ENCODE measurements at regions not wholly inside any gene's neighbourhood (a gene's known extent, or its start where the extent isn't known, plus 50 kb on each side); places are given as distances from the start of the nearest gene placed in this dataset.

DNA sequence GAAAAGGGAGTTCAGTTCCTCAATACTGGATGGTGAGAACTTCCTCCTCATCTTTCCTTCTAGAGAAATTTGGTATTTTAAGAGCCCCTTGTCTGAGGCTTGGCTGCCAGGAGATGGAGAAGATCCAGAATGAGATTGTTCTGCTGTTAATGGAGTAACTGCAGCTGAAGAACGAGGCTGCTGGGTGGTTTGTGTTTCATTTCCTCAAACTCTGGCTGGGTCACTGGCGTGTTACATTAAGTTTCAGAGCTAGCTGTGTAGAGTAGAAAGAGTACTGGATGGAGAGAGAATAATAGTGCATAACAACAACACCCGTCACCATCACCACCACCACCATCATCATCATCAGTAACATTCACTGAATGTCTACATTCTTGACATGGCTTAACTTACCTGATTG is 325.0 kb upstream of the TBX3 start:
- Mint-ChIP-seq H3K27me3 (ENCODE audit: unreplicated experiment) (no peaks in the 10 kb centered on the region), H3K4me1 (ENCODE audit: low read depth, unreplicated experiment) (no peaks in the 10 kb centered on the region), H3K9me3 (ENCODE audit: low read depth, unreplicated experiment) (peaks cover 24% of the 10 kb centered on the region), H3K36me3 (ENCODE audit: insufficient read depth, unreplicated experiment) (no peaks in the 10 kb centered on the region), H3K27ac (ENCODE audit: unreplicated experiment) (no peak overlapping the region), H3K4me3 (ENCODE audit: low read depth, unreplicated experiment) (no peak overlapping the region)
- DNase-seq = no peak
- TF ChIP-seq CTCF (IDR thresholded peaks at IDR 0.05; ENCODE audit: unreplicated experiment) = no peak
- intact Hi-C loops (cut with micrococcal nuclease; ENCODE audit: unreplicated experiment) = no loop called here
- no TSS peak for BruUV-seq (replicated peaks)
- CTCF ChIA-PET = no interaction called here

- no peak overlapping the region for H3K27ac Mint-ChIP-seq (ENCODE audit: unreplicated experiment)
- no peak overlapping the region for H3K4me3 Mint-ChIP-seq (ENCODE audit: low read depth, unreplicated experiment)
- CTCF ChIA-PET = no interaction called here
- BruUV-seq (replicated peaks) = no TSS peak
- no peak for TF ChIP-seq CTCF (IDR thresholded peaks at IDR 0.05; ENCODE audit: unreplicated experiment)
- H3K27me3 Mint-ChIP-seq (ENCODE audit: unreplicated experiment) = no peaks in the 10 kb centered on the region
- H3K4me1 Mint-ChIP-seq (ENCODE audit: low read depth, unreplicated experiment) = no peaks in the 10 kb centered on the region
- peaks cover 21% of the 10 kb centered on the region for H3K9me3 Mint-ChIP-seq (ENCODE audit: low read depth, unreplicated experiment)
- H3K36me3 Mint-ChIP-seq (ENCODE audit: insufficient read depth, unreplicated experiment) = no peaks in the 10 kb centered on the region
- intact Hi-C loops (cut with micrococcal nuclease; ENCODE audit: unreplicated experiment) = no loop called here
- no peak for DNase-seq
Measured at GRCh38 chr12:115004470-115005146, 320.6 kb upstream of the TBX3 start.

DNA sequence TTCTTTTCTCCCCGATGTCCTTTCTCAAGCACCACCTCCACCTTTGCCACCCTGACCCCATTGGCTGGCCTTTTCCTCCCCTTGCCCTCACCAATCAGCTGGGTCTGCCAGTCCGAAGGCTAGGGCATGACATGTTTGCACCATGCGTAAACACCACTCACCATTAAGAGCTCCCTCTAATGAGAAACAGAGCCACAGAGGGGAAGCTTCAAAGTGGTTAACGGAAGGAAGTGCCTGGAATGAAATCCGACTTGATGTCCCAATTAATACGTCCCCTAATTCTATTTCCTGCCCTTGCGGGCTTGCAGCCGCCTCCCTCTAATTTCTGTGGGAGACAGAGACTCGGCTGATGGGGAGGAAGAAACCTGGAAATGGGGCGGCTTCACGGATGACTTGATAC is 318.5 kb upstream of the TBX3 start:
- H3K9me3 Mint-ChIP-seq (ENCODE audit: low read depth, unreplicated experiment) = peaks cover 21% of the 10 kb centered on the region
- TF ChIP-seq CTCF (IDR thresholded peaks at IDR 0.05; ENCODE audit: unreplicated experiment) = no peak
- intact Hi-C loops (cut with micrococcal nuclease; ENCODE audit: unreplicated experiment) = no loop called here
- no peak overlapping the region for H3K4me3 Mint-ChIP-seq (ENCODE audit: low read depth, unreplicated experiment)
- BruUV-seq (replicated peaks) = no TSS peak
- CTCF ChIA-PET = no interaction called here
- H3K27ac Mint-ChIP-seq (ENCODE audit: unreplicated experiment) = no peak overlapping the region
- H3K36me3 Mint-ChIP-seq (ENCODE audit: insufficient read depth, unreplicated experiment) = no peaks in the 10 kb centered on the region
- H3K27me3 Mint-ChIP-seq (ENCODE audit: unreplicated experiment) = no peaks in the 10 kb centered on the region
- no peaks in the 10 kb centered on the region for H3K4me1 Mint-ChIP-seq (ENCODE audit: low read depth, unreplicated experiment)
- no peak for DNase-seq

DNA sequence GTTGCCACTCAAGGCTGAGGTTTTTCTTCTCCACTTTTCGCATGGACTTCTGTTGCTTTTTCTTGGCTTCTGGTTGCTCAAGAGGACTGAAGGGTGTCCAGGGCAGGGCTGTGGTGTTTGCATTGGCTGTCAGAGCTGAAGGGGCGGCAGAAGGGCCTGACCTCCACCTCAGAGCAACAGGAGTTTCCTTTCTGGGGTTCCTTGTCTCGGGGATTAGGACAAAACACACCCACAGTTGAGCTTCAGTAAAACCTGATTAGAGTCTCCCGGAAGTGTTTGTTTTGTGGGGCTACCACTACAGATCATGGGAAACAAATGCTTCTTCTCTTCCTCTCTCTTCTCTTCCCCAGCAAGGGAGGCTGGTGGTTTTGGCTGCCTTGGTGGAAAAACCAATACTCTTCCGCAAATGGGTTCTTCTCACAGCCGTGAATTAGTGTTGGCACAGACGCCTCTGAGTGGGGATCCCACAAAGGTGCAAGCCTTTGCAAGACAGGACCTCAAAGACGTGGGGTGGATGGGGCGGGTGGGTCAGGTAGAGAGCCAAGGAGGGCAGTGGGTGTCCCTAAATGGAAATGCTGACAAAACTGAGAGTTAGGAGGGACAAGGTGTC is 317.7 kb upstream of the TBX3 start:
- intact Hi-C loops (cut with micrococcal nuclease; ENCODE audit: unreplicated experiment) = no loop called here

More for the DNA sequence above, 317.7 kb upstream of the TBX3 start:
- Mint-ChIP-seq H3K27me3 (ENCODE audit: unreplicated experiment) (no peaks in the 10 kb centered on the region), H3K4me1 (ENCODE audit: low read depth, unreplicated experiment) (no peaks in the 10 kb centered on the region), H3K4me3 (ENCODE audit: low read depth, unreplicated experiment) (no peak overlapping the region), H3K27ac (ENCODE audit: unreplicated experiment) (no peak overlapping the region), H3K9me3 (ENCODE audit: low read depth, unreplicated experiment) (peaks cover 21% of the 10 kb centered on the region), H3K36me3 (ENCODE audit: insufficient read depth, unreplicated experiment) (no peaks in the 10 kb centered on the region)
- TF ChIP-seq CTCF (IDR thresholded peaks at IDR 0.05; ENCODE audit: unreplicated experiment) = no peak
- CTCF ChIA-PET = no interaction called here
- DNase-seq = no peak
- no TSS peak for BruUV-seq (replicated peaks)

All from Calu3 (cell line).